ENCODE measurements at regions not wholly inside any gene's neighbourhood (a gene's known extent, or its start where the extent isn't known, plus 50 kb on each side); places are given as distances from the start of the nearest gene placed in this dataset.

- DNase-seq (ENCODE audit: low read depth, low spot score), result no peak
These were observed 1067.9 kb upstream of the MAP3K7 start for GRCh38 chr6:91654793-91655192.

- no peak for DNase-seq (ENCODE audit: low read depth, low spot score)
These were observed 1067.5 kb upstream of the MAP3K7 start for GRCh38 chr6:91654357-91654756.

DNA sequence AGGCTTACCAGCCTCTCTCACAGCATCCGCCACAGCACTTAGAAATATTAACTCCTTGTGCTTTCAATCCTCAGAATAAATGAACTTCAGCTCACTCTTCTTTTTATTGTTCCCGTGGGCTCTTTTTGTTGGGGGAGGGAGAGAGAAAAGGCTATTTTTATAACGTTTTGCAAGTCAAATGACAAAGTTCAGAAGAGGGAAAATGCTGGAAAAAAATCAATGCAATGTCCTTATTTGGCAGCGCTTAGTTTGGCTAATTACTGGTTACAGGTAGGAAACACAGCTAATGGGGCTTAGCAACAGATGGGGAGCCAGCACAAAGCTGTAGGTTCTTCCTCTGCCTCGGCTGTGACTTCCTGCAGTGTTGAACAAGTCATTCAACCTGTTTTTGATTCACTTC lies 1067.0 kb upstream of the MAP3K7 start:
- peak; percentile 11 for DNase-seq (ENCODE audit: low read depth, low spot score)

- no peak for DNase-seq (ENCODE audit: low read depth, low spot score)
These were observed 1066.3 kb upstream of the MAP3K7 start for GRCh38 chr6:91653076-91653723.

DNA sequence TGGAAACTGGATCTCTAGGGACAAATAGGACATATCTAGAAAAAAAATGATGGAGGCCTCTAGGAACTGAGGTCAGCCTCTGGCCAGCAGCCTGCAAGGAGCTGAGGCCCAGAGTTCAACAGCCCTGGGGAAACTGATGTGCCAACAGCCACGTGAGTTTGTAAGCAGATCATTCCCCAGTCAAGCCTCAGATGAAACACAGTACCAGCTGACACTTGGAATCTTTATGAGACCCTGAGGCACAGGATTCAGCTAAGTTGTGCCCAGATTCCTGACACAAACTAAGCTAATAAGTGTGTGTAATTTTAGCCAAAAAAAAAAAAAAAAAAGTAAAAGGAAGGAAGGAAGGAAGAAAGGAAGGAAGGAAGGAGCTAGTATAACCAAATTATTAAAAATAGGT lies 1059.8 kb upstream of the MAP3K7 start:
- DNase-seq (ENCODE audit: low read depth, low spot score), result no peak

GRCh38 chr6:91645811-91646210 lies 1058.9 kb upstream of the MAP3K7 start:
- DNase-seq (ENCODE audit: low read depth, low spot score), result no peak

GRCh38 chr6:91637217-91637616 lies 1050.3 kb upstream of the MAP3K7 start:
- DNase-seq (ENCODE audit: low read depth, low spot score), result no peak

GRCh38 chr6:91634791-91635190 lies 1047.9 kb upstream of the MAP3K7 start:
- peak; percentile 33 for DNase-seq (ENCODE audit: low read depth, low spot score)

- DNase-seq (ENCODE audit: low read depth, low spot score), result peak; percentile 17
These were observed 1046.7 kb upstream of the MAP3K7 start for GRCh38 chr6:91633374-91634111.

- no peak for DNase-seq (ENCODE audit: low read depth, low spot score)
These were observed 1045.4 kb upstream of the MAP3K7 start for GRCh38 chr6:91632308-91632707.

DNA sequence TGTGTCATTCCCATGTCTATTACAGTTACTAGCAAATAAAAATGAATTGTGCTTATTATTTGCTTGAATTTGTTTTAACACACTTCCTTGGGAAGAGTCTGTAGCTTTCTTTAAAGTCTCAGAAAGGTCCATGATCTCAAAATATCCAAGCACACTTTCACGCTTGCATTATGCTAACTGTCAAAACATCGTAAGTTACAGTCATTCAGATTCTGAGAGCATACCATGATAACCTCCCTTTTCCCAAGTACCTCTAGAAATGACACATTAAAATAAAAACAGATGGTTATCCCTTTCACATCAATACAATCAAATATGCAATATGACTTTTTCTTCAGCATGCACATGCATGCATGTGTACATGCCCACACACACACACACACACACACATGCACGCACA lies 1044.4 kb upstream of the MAP3K7 start:
- DNase-seq (ENCODE audit: low read depth, low spot score), result no peak

GRCh38 chr6:91626911-91627310 lies 1040.0 kb upstream of the MAP3K7 start:
- DNase-seq (ENCODE audit: low read depth, low spot score), result no peak

DNA sequence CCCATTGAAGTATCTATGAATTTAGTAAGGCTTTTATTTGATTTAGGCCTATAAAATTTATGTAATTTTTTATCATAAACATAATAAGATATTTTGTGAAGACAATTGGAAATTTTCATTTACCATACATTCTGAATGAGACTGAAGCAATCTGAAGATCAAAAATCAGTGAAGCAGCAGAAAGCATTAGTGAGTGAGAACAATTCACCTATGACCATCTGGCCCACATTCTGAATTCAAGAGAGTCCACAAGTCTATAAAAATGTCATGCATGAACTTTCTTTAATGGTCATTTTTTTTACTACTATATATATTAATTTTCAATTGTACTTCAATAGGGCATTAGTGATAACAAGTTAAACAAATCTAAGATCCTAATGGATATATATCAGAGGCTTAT lies 1026.6 kb upstream of the MAP3K7 start:
- DNase-seq (ENCODE audit: low read depth, low spot score), result no peak

DNA sequence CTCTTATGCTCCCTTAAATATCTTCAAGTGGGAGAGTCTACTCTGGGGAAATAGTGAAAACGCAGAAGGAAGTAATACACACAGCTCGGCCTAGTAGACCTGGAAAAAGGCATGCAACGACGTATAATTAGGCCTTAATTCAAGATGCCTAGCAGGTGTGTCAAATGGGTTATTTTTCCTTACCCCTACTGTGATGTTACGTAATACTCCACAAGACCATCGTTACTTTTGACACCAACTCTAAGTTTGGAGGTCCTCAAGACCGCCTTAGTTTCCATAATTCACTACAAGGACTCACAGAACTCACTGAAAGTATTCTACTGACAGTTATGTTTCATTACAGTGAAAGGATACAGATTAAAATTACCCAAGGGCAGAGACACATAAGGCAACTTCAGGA lies 1024.3 kb upstream of the MAP3K7 start:
- DNase-seq (ENCODE audit: low read depth, low spot score), result no peak

- DNase-seq (ENCODE audit: low read depth, low spot score), result no peak
These were observed 1021.6 kb upstream of the MAP3K7 start for GRCh38 chr6:91608428-91608827.

- DNase-seq (ENCODE audit: low read depth, low spot score), result no peak
These were observed 1019.5 kb upstream of the MAP3K7 start for GRCh38 chr6:91606148-91606901.

DNA sequence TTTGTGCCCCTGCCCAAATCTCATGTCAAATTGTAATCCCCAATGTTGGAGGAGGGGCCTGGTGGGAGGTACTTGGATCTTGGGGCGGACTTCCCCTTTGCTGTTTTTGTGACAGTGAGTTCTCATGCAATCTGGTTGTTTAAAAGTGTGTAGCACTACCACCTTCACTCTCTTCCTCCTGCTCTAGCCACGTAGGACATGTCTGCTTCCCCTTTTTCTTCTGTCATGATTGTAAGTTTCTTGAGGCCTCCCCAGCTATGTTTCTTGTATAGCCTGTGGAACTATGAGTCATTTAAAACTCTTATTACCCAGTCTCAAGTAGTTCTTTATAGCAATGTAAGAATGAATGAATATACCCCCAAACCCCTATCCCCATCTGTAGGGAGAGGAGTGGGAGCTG lies 1013.7 kb upstream of the MAP3K7 start:
- no peak for DNase-seq (ENCODE audit: low read depth, low spot score)

DNA sequence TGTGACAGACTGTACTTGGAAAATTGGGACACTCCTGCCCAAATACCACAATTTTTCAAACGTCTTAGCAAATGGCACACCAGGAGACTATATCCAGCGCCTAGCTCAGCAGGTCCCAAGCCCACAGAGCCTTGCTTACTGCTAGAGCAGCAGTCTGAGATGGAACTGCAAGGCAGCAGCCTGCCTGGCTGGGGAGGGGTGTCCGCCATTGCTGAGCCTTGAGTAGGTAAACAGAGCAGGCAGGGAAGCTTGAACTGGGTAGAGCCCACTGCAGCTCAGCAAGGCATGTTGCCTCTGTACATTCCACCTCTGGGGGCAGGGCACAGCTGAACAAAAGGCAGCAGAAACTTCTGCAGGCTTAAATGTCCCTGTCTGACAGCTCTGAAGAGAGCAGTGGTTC lies 1003.3 kb upstream of the MAP3K7 start:
- DNase-seq (ENCODE audit: low read depth, low spot score), result peak; percentile 13

DNA sequence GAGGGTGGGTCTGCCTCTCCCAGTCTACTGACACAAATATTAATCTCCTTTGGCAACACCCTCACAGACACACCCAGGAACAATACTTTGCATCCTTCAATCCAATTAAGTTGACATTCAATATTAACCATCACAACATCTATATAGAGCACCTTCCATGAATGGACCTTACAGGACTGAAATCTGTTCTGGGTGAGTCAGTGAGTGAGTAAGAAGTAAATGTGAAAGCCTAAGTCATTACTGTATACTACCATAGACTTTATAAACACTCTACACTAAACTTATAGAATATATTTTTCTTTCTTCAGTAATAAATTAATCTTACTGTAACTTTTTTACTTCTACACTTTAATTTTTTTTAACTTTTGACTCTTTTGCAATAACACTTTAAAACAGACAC lies 993.8 kb upstream of the MAP3K7 start:
- DNase-seq (ENCODE audit: low read depth, low spot score), result no peak

GRCh38 chr6:91575032-91575431 lies 988.2 kb upstream of the MAP3K7 start:
- no peak for DNase-seq (ENCODE audit: low read depth, low spot score)

- DNase-seq (ENCODE audit: low read depth, low spot score), result no peak
These were observed 987.0 kb upstream of the MAP3K7 start for GRCh38 chr6:91573826-91574416.

DNA sequence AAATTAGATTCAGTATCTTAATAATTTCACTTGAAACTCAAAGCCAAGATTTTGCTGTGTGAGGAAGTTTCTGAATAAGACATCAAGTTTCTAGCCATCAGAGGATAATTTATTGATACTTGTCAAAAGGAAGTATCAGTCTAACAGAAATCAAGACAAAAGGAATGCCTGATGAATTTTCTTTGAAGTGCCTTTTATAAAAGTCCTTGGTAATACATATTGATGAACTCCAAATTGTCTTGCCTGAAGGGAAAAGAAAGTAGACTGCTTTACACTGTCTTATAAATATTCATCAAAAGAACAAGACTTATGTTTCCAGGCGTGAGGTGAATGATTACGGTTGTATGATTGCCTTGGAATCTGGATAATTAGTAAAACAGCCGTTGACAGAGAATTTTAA lies 986.0 kb upstream of the MAP3K7 start:
- no peak for DNase-seq (ENCODE audit: low read depth, low spot score)

All from ELF-1 (cell line).